ENCODE measurements at regions not wholly inside any gene's neighbourhood (a gene's known extent, or its start where the extent isn't known, plus 50 kb on each side); places are given as distances from the start of the nearest gene placed in this dataset.
"Not testable (repeated sequence)": the region's sequence is repeated elsewhere in the genome, so short reads cannot be mapped to it uniquely, and the experiment has no call there.

DNA sequence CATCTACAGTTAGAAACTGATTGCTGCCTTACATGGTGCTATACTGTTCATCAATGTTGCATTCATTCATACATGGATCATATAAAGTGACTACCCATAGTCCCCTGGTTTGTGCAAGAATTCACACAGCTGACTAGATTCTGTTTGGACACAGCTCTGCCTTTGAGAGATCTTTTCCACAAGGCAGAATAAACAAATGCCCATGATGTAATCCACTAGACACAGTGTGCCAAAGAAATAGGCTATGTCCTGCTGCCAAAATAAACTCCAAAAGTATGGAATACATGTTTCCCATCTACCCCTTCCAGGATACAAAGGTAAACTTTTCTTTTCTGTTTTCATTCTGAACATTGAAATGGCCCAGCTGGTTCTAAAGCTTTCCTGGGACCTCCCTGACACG is 269.4 kb upstream of the CHAC2 start:
- H3K4me3 ChIP-seq, result no peak overlapping the region
- H3K4me1 ChIP-seq (ENCODE audit: insufficient read depth), result peaks cover 9% of the 10 kb centered on the region
- 24 to 43% (median 31%) methylated on average over 1 of the region's 1 CpG for WGBS, 3 donors
- no peaks in the 10 kb centered on the region for H3K9me3 ChIP-seq
- H3K27ac ChIP-seq, result no peak overlapping the region
- DNase-seq, result no peak
- no peak for TF ChIP-seq EP300 (IDR thresholded peaks at IDR 0.05)
- TF ChIP-seq, protein P1, sequence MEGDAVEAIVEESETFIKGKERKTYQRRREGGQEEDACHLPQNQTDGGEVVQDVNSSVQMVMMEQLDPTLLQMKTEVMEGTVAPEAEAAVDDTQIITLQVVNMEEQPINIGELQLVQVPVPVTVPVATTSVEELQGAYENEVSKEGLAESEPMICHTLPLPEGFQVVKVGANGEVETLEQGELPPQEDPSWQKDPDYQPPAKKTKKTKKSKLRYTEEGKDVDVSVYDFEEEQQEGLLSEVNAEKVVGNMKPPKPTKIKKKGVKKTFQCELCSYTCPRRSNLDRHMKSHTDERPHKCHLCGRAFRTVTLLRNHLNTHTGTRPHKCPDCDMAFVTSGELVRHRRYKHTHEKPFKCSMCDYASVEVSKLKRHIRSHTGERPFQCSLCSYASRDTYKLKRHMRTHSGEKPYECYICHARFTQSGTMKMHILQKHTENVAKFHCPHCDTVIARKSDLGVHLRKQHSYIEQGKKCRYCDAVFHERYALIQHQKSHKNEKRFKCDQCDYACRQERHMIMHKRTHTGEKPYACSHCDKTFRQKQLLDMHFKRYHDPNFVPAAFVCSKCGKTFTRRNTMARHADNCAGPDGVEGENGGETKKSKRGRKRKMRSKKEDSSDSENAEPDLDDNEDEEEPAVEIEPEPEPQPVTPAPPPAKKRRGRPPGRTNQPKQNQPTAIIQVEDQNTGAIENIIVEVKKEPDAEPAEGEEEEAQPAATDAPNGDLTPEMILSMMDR (IDR thresholded peaks at IDR 0.05), result no peak
- no peak for TF ChIP-seq POLR2A (IDR thresholded peaks at IDR 0.05)
- H3K36me3 ChIP-seq, result no peaks in the 10 kb centered on the region
- no peaks in the 10 kb centered on the region for H3K27me3 ChIP-seq
- intact Hi-C loops (cut with DNase I), result no loop called here

DNA sequence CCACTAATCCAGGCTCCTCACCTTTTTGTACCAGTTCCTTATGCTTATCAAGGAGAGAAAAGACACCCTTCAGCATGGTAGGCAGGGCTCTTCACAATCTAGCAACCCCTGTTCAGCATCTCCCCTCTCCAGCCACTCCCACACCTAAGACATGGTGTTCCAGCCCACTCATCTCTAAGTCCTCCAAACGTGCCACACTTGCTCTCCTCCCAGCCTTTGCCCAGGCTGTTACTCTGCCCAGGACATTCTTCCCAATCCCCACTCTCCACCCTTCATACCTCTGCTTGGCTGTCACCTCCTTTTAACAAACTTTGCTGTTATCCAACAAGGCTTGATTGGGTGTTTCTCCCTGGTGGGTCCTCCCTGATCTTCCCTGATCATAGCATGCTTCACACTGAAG is 270.6 kb upstream of the CHAC2 start:
- TF ChIP-seq, protein P1 (IDR thresholded peaks at IDR 0.05), result no peak
- TF ChIP-seq EP300 (IDR thresholded peaks at IDR 0.05), result no peak
- no peak for TF ChIP-seq POLR2A (IDR thresholded peaks at IDR 0.05)
- Histone ChIP-seq H3K27ac (no peak overlapping the region), H3K27me3 (no peaks in the 10 kb centered on the region), H3K4me1 (ENCODE audit: insufficient read depth) (peaks cover 9% of the 10 kb centered on the region), H3K36me3 (no peaks in the 10 kb centered on the region), H3K4me3 (no peak overlapping the region), H3K9me3 (no peaks in the 10 kb centered on the region)
- WGBS, 3 donors, result 21 to 36% (median 32%) methylated on average over 1 of the region's 1 CpG
- intact Hi-C loops (cut with DNase I), result no loop called here
- no peak for DNase-seq

DNA sequence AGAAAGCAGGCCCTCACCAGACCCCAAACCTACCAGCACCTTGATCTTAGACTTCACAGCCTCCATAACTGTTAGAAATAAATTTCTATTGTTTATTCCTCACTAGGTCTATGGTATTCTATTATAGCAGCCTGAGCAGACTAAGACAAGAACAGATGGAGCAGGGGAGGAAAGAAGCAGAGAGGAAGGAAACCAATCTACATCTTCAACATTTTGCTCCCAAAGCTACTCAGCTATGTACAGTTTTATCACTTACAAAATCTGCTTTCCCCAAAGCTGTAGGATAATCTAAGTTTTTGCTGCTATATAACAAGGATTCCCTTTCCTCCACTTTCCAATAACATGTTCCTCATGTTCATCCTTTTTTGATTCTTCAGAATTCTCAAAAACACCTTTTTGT is 274.4 kb upstream of the CHAC2 start:
- intact Hi-C loops (cut with DNase I), result no loop called here
- H3K27me3 ChIP-seq, result no peaks in the 10 kb centered on the region
- H3K27ac ChIP-seq, result no peak overlapping the region
- no peaks in the 10 kb centered on the region for H3K9me3 ChIP-seq
- peaks cover 7% of the 10 kb centered on the region for H3K4me1 ChIP-seq (ENCODE audit: insufficient read depth)
- TF ChIP-seq POLR2A (IDR thresholded peaks at IDR 0.05) (no peak), EP300 (IDR thresholded peaks at IDR 0.05) (no peak)
- TF ChIP-seq, protein P1 (IDR thresholded peaks at IDR 0.05), result no peak
- no peak overlapping the region for H3K4me3 ChIP-seq
- H3K36me3 ChIP-seq, result no peaks in the 10 kb centered on the region
- no peak for DNase-seq

DNA sequence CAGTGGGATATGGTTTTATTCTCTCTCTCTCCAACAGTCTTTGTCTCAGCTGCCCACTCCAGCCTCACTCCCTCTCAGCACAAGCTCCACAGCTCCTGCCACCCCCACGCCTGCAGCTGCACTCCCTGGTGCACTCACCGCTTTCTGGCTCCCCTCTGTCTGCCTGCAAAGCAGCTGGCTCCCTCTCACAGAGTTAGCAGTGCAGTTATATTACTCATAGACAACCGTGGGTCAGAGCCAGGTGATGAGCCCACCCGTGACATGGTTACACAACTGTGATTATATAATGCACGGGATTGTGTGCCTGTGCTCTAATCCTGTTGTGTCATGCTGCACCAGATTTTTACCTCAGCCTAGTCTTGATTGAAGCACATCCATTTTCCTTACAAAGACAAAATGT is 276.9 kb upstream of the CHAC2 start:
- Histone ChIP-seq H3K4me1 (ENCODE audit: insufficient read depth) (no peaks in the 10 kb centered on the region), H3K4me3 (no peak overlapping the region), H3K36me3 (no peaks in the 10 kb centered on the region), H3K27ac (no peak overlapping the region), H3K27me3 (no peaks in the 10 kb centered on the region), H3K9me3 (no peaks in the 10 kb centered on the region)
- DNase-seq, result peak in 4 of 5 donors; percentile 38 to 71 (median 44)
- TF ChIP-seq EP300 (IDR thresholded peaks at IDR 0.05) (no peak), POLR2A (IDR thresholded peaks at IDR 0.05) (no peak)
- TF ChIP-seq, protein P1 (IDR thresholded peaks at IDR 0.05), result no peak
- WGBS, 3 donors, result 12 to 19% (median 15%) methylated on average over 5 of the region's 5 CpGs
- intact Hi-C loops (cut with DNase I), result no loop called here

DNA sequence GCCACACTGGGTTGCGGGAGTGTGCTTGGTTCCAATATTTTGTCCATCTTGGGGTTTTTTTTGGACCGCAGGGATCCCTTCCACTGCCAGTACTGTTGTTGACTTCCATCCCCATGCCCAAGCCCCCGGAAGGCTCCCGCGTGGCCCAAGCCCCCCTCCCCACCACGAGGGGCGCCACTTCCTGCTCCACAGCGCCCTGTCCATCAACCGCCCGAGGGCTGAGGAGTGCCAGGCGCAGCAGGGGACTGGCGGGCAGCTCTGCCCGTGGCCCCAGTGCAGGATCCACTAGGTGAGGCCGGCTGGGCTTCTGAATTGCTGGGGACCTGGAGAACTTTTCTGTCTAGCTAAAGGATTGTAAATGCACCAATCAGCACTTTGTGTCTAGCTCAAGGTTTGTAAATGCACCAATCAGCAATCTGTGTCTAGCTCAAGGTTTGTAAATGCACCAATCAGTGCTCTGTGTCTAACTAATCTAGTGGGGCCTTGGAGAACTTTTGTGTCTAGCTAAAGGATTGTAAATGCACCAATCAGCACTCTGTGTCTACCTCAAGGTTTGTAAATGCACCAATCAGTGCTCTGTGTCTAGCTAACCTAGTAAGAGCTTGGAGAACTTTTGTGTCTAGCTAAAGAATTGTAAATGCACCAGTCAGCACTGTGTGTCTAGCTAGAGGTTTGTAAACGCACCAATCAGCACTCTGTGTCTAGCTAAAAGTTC is 281.3 kb upstream of the CHAC2 start:
- H3K27ac ChIP-seq; intact Hi-C loops (cut with DNase I); H3K9me3 ChIP-seq; H3K36me3 ChIP-seq; H3K4me1 ChIP-seq (ENCODE audit: insufficient read depth); H3K4me3 ChIP-seq; DNase-seq; H3K27me3 ChIP-seq: not testable (repeated sequence)
- WGBS, 3 donors, result 93 to 96% (median 96%) methylated on average over 12 to 15 of the region's 15 CpGs
